MM.1S (cell line): ENCODE measurements at regions not wholly inside any gene's neighbourhood (a gene's known extent, or its start where the extent isn't known, plus 50 kb on each side); places are given as distances from the start of the nearest gene placed in this dataset.

Source experiments
- DNase-seq: peaks from one replicate; pipeline ENCODE4 v3.0.0-alpha.2; 2015
- H2AFZ ChIP-seq: fragments of 300-600 bp; sonication (generic); 2 replicates; pipeline ENCODE4 v1.6.0; 2016; ENCODE audit warnings: antibody characterized with exemption, low read length
- H3F3A ChIP-seq: fragments of 300-600 bp; sonication (generic); 2 replicates; pipeline ENCODE4 v1.6.1; 2016; ENCODE audit warnings: mild to moderate bottlenecking, antibody characterized with exemption, low read length, moderate library complexity, mixed read lengths; ENCODE audit not compliant: insufficient read depth
- H3K27ac ChIP-seq: fragments of 300-600 bp; sonication (generic); 2 replicates; pipeline ENCODE4 v1.5.1; 2016; ENCODE audit warnings: mild to moderate bottlenecking, low read length
- H3K27me3 ChIP-seq: fragments of 300-600 bp; sonication (generic); replicated peaks from 2 replicates; pipeline ENCODE4 v1.6.0; 2016; ENCODE audit warnings: low read length; ENCODE audit not compliant: insufficient read depth
- H3K36me3 ChIP-seq: fragments of 300-600 bp; sonication (generic); replicated peaks from 2 replicates; pipeline ENCODE4 v1.6.1; 2016; ENCODE audit warnings: mild to moderate bottlenecking, low read length, mixed read lengths; ENCODE audit not compliant: insufficient read depth
- H3K4me1 ChIP-seq: fragments of 300-600 bp; sonication (generic); 2 replicates; pipeline ENCODE4 v1.6.1; 2016; ENCODE audit warnings: low read length, mixed read lengths
- H3K4me2 ChIP-seq: fragments of 300-600 bp; sonication (generic); 2 replicates; pipeline ENCODE4 v1.6.0; 2016; ENCODE audit warnings: low read depth, low read length
- H3K4me3 ChIP-seq: fragments of 300-600 bp; sonication (generic); 2 replicates; pipeline ENCODE4 v1.5.1; 2016; ENCODE audit warnings: low read length, mixed read lengths
- H3K79me2 ChIP-seq: fragments of 300-600 bp; sonication (generic); 2 replicates; pipeline ENCODE4 v1.6.1; 2016; ENCODE audit warnings: mixed run types, low read length, mixed read lengths
- H3K9ac ChIP-seq: fragments of 300-600 bp; sonication (generic); 2 replicates; pipeline ENCODE4 v1.6.1; 2016; ENCODE audit warnings: low read length, mixed read lengths
- H3K9me2 ChIP-seq: fragments of 300-600 bp; sonication (generic); replicated peaks from 2 replicates; pipeline ENCODE4 v1.6.1; 2016; ENCODE audit warnings: mild to moderate bottlenecking, low read length, mixed read lengths; ENCODE audit not compliant: insufficient read depth
- H3K9me3 ChIP-seq: fragments of 300-600 bp; sonication (generic); replicated peaks from 2 replicates; pipeline ENCODE4 v1.6.1; 2016; ENCODE audit warnings: mild to moderate bottlenecking, low read length, mixed read lengths; ENCODE audit not compliant: insufficient read depth
- H4K20me1 ChIP-seq: fragments of 300-600 bp; sonication (generic); 2 replicates; pipeline ENCODE4 v1.6.1; 2016; ENCODE audit warnings: mild to moderate bottlenecking, low read length, moderate library complexity, mixed read lengths; ENCODE audit not compliant: insufficient read depth
- CTCF ChIP-seq: fragments of 300-600 bp; sonication (generic); IDR thresholded peaks from 2 replicates; pipeline ENCODE4 v1.5.1; 2016; ENCODE audit warnings: antibody characterized with exemption, low read length, mixed read lengths
- EZH2 ChIP-seq: fragments of 300-600 bp; sonication (generic); optimal IDR thresholded peaks from 2 replicates; pipeline ENCODE3; 2017; ENCODE audit warnings: low read depth, mild to moderate bottlenecking, antibody characterized with exemption, low read length, mixed read lengths
- EZH2phosphoT487 ChIP-seq: fragments of 300-600 bp; sonication (generic); IDR thresholded peaks from 2 replicates; pipeline ENCODE4 v1.6.1; 2018; ENCODE audit warnings: antibody characterized with exemption, low read length

- Histone ChIP-seq H3K27ac (no peak overlapping the region), H3K9ac (no peak overlapping the region), H3K4me2 (no peak overlapping the region), H3K27me3 (no peaks in the 10 kb centered on the region), H3F3A (no peaks in the 10 kb centered on the region), H3K4me1 (no peaks in the 10 kb centered on the region), H3K9me2 (no peaks in the 10 kb centered on the region), H3K36me3 (no peaks in the 10 kb centered on the region), H2AFZ (no peak overlapping the region), H3K79me2 (no peaks in the 10 kb centered on the region), H3K9me3 (no peaks in the 10 kb centered on the region), H4K20me1 (no peaks in the 10 kb centered on the region), H3K4me3 (no peak overlapping the region)
- no peak for DNase-seq
- TF ChIP-seq EZH2phosphoT487 (no peak), EZH2 (no peak), CTCF (no peak)
Measured at GRCh38 chr11:15758857-15759465, 597.4 kb downstream of the SOX6 start.

- H3K27ac ChIP-seq, result no peak overlapping the region
- H3K4me3 ChIP-seq, result no peak overlapping the region
- TF ChIP-seq CTCF (no peak), EZH2phosphoT487 (no peak), EZH2 (no peak)
- no peaks in the 10 kb centered on the region for H3K4me1 ChIP-seq
- no peaks in the 10 kb centered on the region for H3K36me3 ChIP-seq
- H3F3A ChIP-seq, result no peaks in the 10 kb centered on the region
- DNase-seq, result no peak
- no peak overlapping the region for H3K4me2 ChIP-seq
- no peak overlapping the region for H2AFZ ChIP-seq
- no peaks in the 10 kb centered on the region for H3K79me2 ChIP-seq
- H3K9me3 ChIP-seq, result no peaks in the 10 kb centered on the region
- no peaks in the 10 kb centered on the region for H3K9me2 ChIP-seq
- no peaks in the 10 kb centered on the region for H4K20me1 ChIP-seq
- no peak overlapping the region for H3K9ac ChIP-seq
- no peaks in the 10 kb centered on the region for H3K27me3 ChIP-seq
Measured at GRCh38 chr11:15761235-15761634, 595.1 kb downstream of the SOX6 start.

- no peak for DNase-seq
- Histone ChIP-seq H2AFZ (no peak overlapping the region), H3K9ac (no peak overlapping the region), H3K27ac (no peak overlapping the region), H3F3A (no peaks in the 10 kb centered on the region), H3K9me2 (no peaks in the 10 kb centered on the region), H3K9me3 (no peaks in the 10 kb centered on the region), H3K4me2 (no peak overlapping the region), H3K27me3 (no peaks in the 10 kb centered on the region), H4K20me1 (no peaks in the 10 kb centered on the region), H3K36me3 (no peaks in the 10 kb centered on the region), H3K79me2 (no peaks in the 10 kb centered on the region), H3K4me1 (no peaks in the 10 kb centered on the region), H3K4me3 (no peak overlapping the region)
- no peak for TF ChIP-seq EZH2
- no peak for TF ChIP-seq EZH2phosphoT487
- no peak for TF ChIP-seq CTCF
Measured at GRCh38 chr11:15764326-15764725, 592.0 kb downstream of the SOX6 start.
